H9 (cell line): ENCODE measurements at regions not wholly inside any gene's neighbourhood (a gene's known extent, or its start where the extent isn't known, plus 50 kb on each side); places are given as distances from the start of the nearest gene placed in this dataset.

Experiments
- DNase-seq: peaks from one replicate; pipeline ENCODE4 v3.0.0-alpha.2; 2017
- H2AFZ ChIP-seq: one replicate; pipeline ENCODE4 v1.6.1; 2013; ENCODE audit warnings: mild to moderate bottlenecking, low read length, control low read depth, moderate library complexity
- H2AK5ac ChIP-seq: 2 replicates; pipeline ENCODE4 v1.6.1; 2013; ENCODE audit warnings: low read length, control low read depth, mixed read lengths; ENCODE audit not compliant: insufficient read length
- H2BK120ac ChIP-seq: one replicate; pipeline ENCODE4 v1.6.1; 2013; ENCODE audit warnings: low read depth, mild to moderate bottlenecking, low read length, control low read depth, inconsistent platforms; ENCODE audit not compliant: poor library complexity, severe bottlenecking
- H2BK12ac ChIP-seq: 2 replicates; pipeline ENCODE4 v1.6.1; 2013; ENCODE audit warnings: low read length, control low read depth, mixed read lengths, low read depth; ENCODE audit not compliant: insufficient read length
- H2BK15ac ChIP-seq: 2 replicates; pipeline ENCODE4 v1.6.1; 2013; ENCODE audit warnings: low read depth, low read length, control low read depth
- H2BK20ac ChIP-seq: one replicate; pipeline ENCODE4 v1.6.1; 2013; ENCODE audit warnings: low read depth, mild to moderate bottlenecking, low read length, control low read depth, inconsistent platforms; ENCODE audit not compliant: poor library complexity, severe bottlenecking
- H2BK5ac ChIP-seq: 2 replicates; pipeline ENCODE4 v1.6.1; 2013; ENCODE audit warnings: low read length, control low read depth, mixed read lengths; ENCODE audit not compliant: insufficient read length
- H3K14ac ChIP-seq: 2 replicates; pipeline ENCODE4 v1.6.1; 2013; ENCODE audit warnings: low read length, control low read depth; ENCODE audit not compliant: insufficient read depth
- H3K18ac ChIP-seq: 2 replicates; pipeline ENCODE4 v1.6.1; 2013; ENCODE audit warnings: low read depth, mild to moderate bottlenecking, mixed read lengths, low read length, control low read depth; ENCODE audit not compliant: insufficient read length
- H3K23ac ChIP-seq: 2 replicates; pipeline ENCODE4 v1.6.1; 2013; ENCODE audit warnings: low read length, control low read depth, mixed read lengths, low read depth; ENCODE audit not compliant: insufficient read length
- H3K23me2 ChIP-seq: 2 replicates; pipeline ENCODE4 v1.6.1; 2013; ENCODE audit warnings: low read depth, mild to moderate bottlenecking, mixed read lengths, low read length, control low read depth; ENCODE audit not compliant: insufficient read length, poor library complexity, severe bottlenecking
- H3K27ac ChIP-seq: 2 replicates; pipeline ENCODE4 v1.5.1; 2013; ENCODE audit warnings: low read length, control low read depth, mixed read lengths, low read depth; ENCODE audit not compliant: insufficient read length
- H3K27me3 ChIP-seq: 2 replicates; pipeline ENCODE4 v1.6.1; 2013; ENCODE audit warnings: low read length, control low read depth, inconsistent platforms; ENCODE audit not compliant: insufficient read depth
- H3K4ac ChIP-seq: 2 replicates; pipeline ENCODE4 v1.6.1; 2013; ENCODE audit warnings: low read depth, mild to moderate bottlenecking, control low read depth, inconsistent platforms, low read length, moderate library complexity
- H3K4me1 ChIP-seq: 2 replicates; pipeline ENCODE4 v1.6.1; 2013; ENCODE audit warnings: low read length, control low read depth, inconsistent platforms; ENCODE audit not compliant: insufficient read depth
- H3K4me2 ChIP-seq: 2 replicates; pipeline ENCODE4 v1.6.1; 2013; ENCODE audit warnings: low read length, control low read depth, mixed read lengths; ENCODE audit not compliant: insufficient read length, insufficient read depth
- H3K56ac ChIP-seq: 2 replicates; pipeline ENCODE4 v1.6.1; 2013; ENCODE audit warnings: low read depth, mild to moderate bottlenecking, mixed read lengths, low read length, control low read depth; ENCODE audit not compliant: insufficient read length
- H3K79me1 ChIP-seq: 2 replicates; pipeline ENCODE4 v1.6.1; 2013; ENCODE audit warnings: low read depth, mild to moderate bottlenecking, moderate library complexity, low read length, control low read depth, inconsistent platforms; ENCODE audit not compliant: insufficient read depth, poor library complexity, severe bottlenecking
- H3K79me2 ChIP-seq: 2 replicates; pipeline ENCODE4 v1.6.1; 2013; ENCODE audit warnings: low read length, control low read depth, inconsistent platforms; ENCODE audit not compliant: insufficient read depth
- H3K9ac ChIP-seq: 2 replicates; pipeline ENCODE4 v1.6.1; 2013; ENCODE audit warnings: low read length, control low read depth, mixed read lengths; ENCODE audit not compliant: insufficient read length; ENCODE audit errors: extremely low read depth
- H3K9me3 ChIP-seq: one replicate; pipeline ENCODE4 v1.6.1; 2013; ENCODE audit warnings: low read depth, low read length, inconsistent platforms; ENCODE audit not compliant: control insufficient read depth
- H3T11ph ChIP-seq: one replicate; pipeline ENCODE4 v1.6.1; 2013; ENCODE audit warnings: mild to moderate bottlenecking, low read length, control low read depth, inconsistent platforms
- H4K20me1 ChIP-seq: one replicate; pipeline ENCODE4 v1.6.1; 2013; ENCODE audit not compliant: control insufficient read depth, insufficient read length, insufficient read depth
- H4K5ac ChIP-seq: 2 replicates; pipeline ENCODE4 v1.6.1; 2013; ENCODE audit warnings: low read depth, mild to moderate bottlenecking, mixed read lengths, low read length, control low read depth; ENCODE audit not compliant: insufficient read length
- H4K8ac ChIP-seq: replicated peaks from 2 replicates; pipeline ENCODE4 v1.6.1; 2013; ENCODE audit warnings: low read length, control low read depth, mixed read lengths, low read depth; ENCODE audit not compliant: insufficient read length
- H4K91ac ChIP-seq: 2 replicates; pipeline ENCODE4 v1.6.1; 2013; ENCODE audit warnings: low read depth, mild to moderate bottlenecking, moderate library complexity, mixed read lengths, low read length, control low read depth; ENCODE audit not compliant: insufficient read length
- H3K27ac Mint-ChIP-seq, 3 experiments: 2 replicates in 2 of 3; 3 replicates in 1 of 3; pipeline ENCODE4 v1.8.0; 2020 to 2021; ENCODE audit warnings: mixed read lengths in 3 of 3, mild to moderate bottlenecking in 1 of 3, moderate library complexity in 1 of 3
- H3K27me3 Mint-ChIP-seq: 2 replicates; pipeline ENCODE4 v1.8.0; 2021; ENCODE audit warnings: low read depth, mild to moderate bottlenecking, moderate library complexity, mixed read lengths
- H3K36me3 Mint-ChIP-seq, 3 experiments: 2 replicates in 2 of 3; 3 replicates in 1 of 3; pipeline ENCODE4 v1.8.0; 2020 to 2021; ENCODE audit warnings: low read depth in 3 of 3, mixed read lengths in 3 of 3; ENCODE audit not compliant: insufficient read depth in 1 of 3
- H3K4me1 Mint-ChIP-seq, 2 experiments: 2 replicates each; pipeline ENCODE4 v1.8.0; 2020; ENCODE audit warnings: mixed read lengths in 2 of 2
- H3K4me3 Mint-ChIP-seq, 2 experiments: 2 replicates in 1 of 2; 3 replicates in 1 of 2; pipeline ENCODE4 v1.8.0; 2020 to 2021; ENCODE audit warnings: mild to moderate bottlenecking in 2 of 2, mixed read lengths in 2 of 2, moderate library complexity in 1 of 2
- H3K9me3 Mint-ChIP-seq, 2 experiments: 2 replicates in 1 of 2; 3 replicates in 1 of 2; pipeline ENCODE4 v1.8.0; 2020; ENCODE audit warnings: mild to moderate bottlenecking in 2 of 2, mixed read lengths in 2 of 2, moderate library complexity in 1 of 2
- CTCF ChIP-seq: fragments of 200-600 bp; sonication (generic); conservative IDR thresholded peaks from 3 replicates; pipeline ENCODE4 v1.8.0; 2021; ENCODE audit warnings: antibody characterized with exemption, mild to moderate bottlenecking

DNA sequence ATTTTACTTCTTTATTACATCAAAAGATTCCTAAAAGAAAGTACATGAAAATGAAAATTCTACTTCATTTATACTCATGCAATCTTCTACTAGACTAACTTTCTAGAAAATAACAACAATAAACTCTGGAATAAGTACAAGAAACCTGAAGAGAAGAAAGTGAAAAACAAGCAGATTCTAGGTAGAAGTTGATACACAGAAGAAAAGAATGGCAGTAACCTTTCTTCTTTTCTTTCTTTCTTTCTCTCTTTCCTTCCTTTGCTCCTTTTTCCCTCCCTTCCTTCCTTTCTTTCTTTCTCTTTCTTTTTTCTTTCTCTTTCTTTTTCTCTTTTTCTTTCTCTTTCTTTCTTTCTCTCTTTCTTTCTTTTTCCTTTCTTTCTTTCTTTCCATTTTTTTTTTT, 541.7 kb upstream of the ANKRD30A start:
- H2BK20ac ChIP-seq = no peak overlapping the region
- H3K27me3 ChIP-seq = no peaks in the 10 kb centered on the region
- no peaks in the 10 kb centered on the region for H3K79me2 ChIP-seq
- H3T11ph ChIP-seq = no peak overlapping the region
- H3K4ac ChIP-seq = no peak overlapping the region
- H3K9ac ChIP-seq = no peak overlapping the region
- no peak overlapping the region for H3K56ac ChIP-seq
- Mint-ChIP-seq H3K9me3 (peaks cover 6 to 8% of the 10 kb centered on the region in 2 experiments), H3K27ac (no peak overlapping the region), H3K36me3 (peaks cover 0 to 2% (median 1%) of the 10 kb centered on the region in 3 experiments; a peak in 3 of 7 replicates), H3K4me1 (no peaks in the 10 kb centered on the region), H3K27me3 (no peaks in the 10 kb centered on the region), H3K4me3 (no peak overlapping the region)
- no peak for TF ChIP-seq CTCF
- no peak overlapping the region for H2AFZ ChIP-seq
- no peak overlapping the region for H2BK12ac ChIP-seq
- H3K14ac ChIP-seq = no peak overlapping the region
- no peak overlapping the region for H2BK5ac ChIP-seq
- H2AK5ac ChIP-seq = no peak overlapping the region
- H4K20me1 ChIP-seq = no peaks in the 10 kb centered on the region
- H3K79me1 ChIP-seq = no peaks in the 10 kb centered on the region
- no peak overlapping the region for H4K5ac ChIP-seq
- no peaks in the 10 kb centered on the region for H3K4me1 ChIP-seq
- no peak overlapping the region for H4K91ac ChIP-seq
- H3K23me2 ChIP-seq = no peaks in the 10 kb centered on the region
- no peak overlapping the region for H2BK15ac ChIP-seq
- no peak overlapping the region for H4K8ac ChIP-seq
- H3K9me3 ChIP-seq = no peaks in the 10 kb centered on the region
- no peak for DNase-seq
- H3K27ac ChIP-seq = no peak overlapping the region
- H3K4me2 ChIP-seq = no peak overlapping the region
- H3K18ac ChIP-seq = no peak overlapping the region
- H2BK120ac ChIP-seq = no peak overlapping the region
- H3K23ac ChIP-seq = no peak overlapping the region
